Astrocyte of the hippocampus (primary cell): ENCODE measurements at regions not wholly inside any gene's neighbourhood (a gene's known extent, or its start where the extent isn't known, plus 50 kb on each side); places are given as distances from the start of the nearest gene placed in this dataset.

Experiments used
- DNase-seq: peaks from one replicate; pipeline ENCODE4 v3.0.0; 2011; ENCODE audit warnings: low read depth, low spot score

GRCh38 chr22:44615146-44615545 lies 86.9 kb upstream of the PRR5 start:
- no peak for DNase-seq

- DNase-seq: no peak
Measured at GRCh38 chr22:44613196-44613595, 88.8 kb upstream of the PRR5 start.

GRCh38 chr22:44611880-44612496 lies 90.0 kb upstream of the PRR5 start:
- DNase-seq: no peak

- DNase-seq: no peak
Measured at GRCh38 chr22:44610071-44610470, 91.9 kb upstream of the PRR5 start.

- no peak for DNase-seq
Measured at GRCh38 chr22:44609400-44609988, 92.5 kb upstream of the PRR5 start.

GRCh38 chr22:44608597-44609399 lies 93.2 kb upstream of the PRR5 start:
- no peak for DNase-seq

- no peak for DNase-seq
Measured at GRCh38 chr22:44606126-44606525, 95.9 kb upstream of the PRR5 start.

- DNase-seq: no peak
Measured at GRCh38 chr22:44605486-44605885, 96.5 kb upstream of the PRR5 start.

GRCh38 chr22:44604991-44605390 lies 97.0 kb upstream of the PRR5 start:
- no peak for DNase-seq

GRCh38 chr22:44604455-44604854 lies 97.5 kb upstream of the PRR5 start:
- DNase-seq: no peak

- no peak for DNase-seq
Measured at GRCh38 chr22:44603767-44604166, 98.2 kb upstream of the PRR5 start.

GRCh38 chr22:44601725-44602124 lies 100.3 kb upstream of the PRR5 start:
- no peak for DNase-seq

- DNase-seq: no peak
Measured at GRCh38 chr22:44601189-44601588, 100.8 kb upstream of the PRR5 start.

- DNase-seq: no peak
Measured at GRCh38 chr22:44600207-44600785, 101.7 kb upstream of the PRR5 start.

- DNase-seq: no peak
Measured at GRCh38 chr22:44599500-44600140, 101.6 kb upstream of the RTL6 start.

GRCh38 chr22:44599084-44599483 lies 101.1 kb upstream of the RTL6 start:
- DNase-seq: no peak

GRCh38 chr22:44597616-44598015 lies 99.6 kb upstream of the RTL6 start:
- DNase-seq: no peak

- DNase-seq: no peak
Measured at GRCh38 chr22:44596396-44597125, 98.5 kb upstream of the RTL6 start.

GRCh38 chr22:44595841-44596341 lies 97.9 kb upstream of the RTL6 start:
- peak; percentile 22 for DNase-seq

GRCh38 chr22:44594951-44595350 lies 96.9 kb upstream of the RTL6 start:
- DNase-seq: no peak

GRCh38 chr22:44592824-44593148 lies 94.8 kb upstream of the RTL6 start:
- no peak for DNase-seq
